SK-N-MC (cell line): ENCODE measurements at regions not wholly inside any gene's neighbourhood (a gene's known extent, or its start where the extent isn't known, plus 50 kb on each side); places are given as distances from the start of the nearest gene placed in this dataset.

Source experiments
- EZH2 ChIP-seq: fragments of 200-600 bp; sonication (generic); IDR thresholded peaks from one replicate; pipeline ENCODE4 v1.6.1; 2017; ENCODE audit warnings: antibody characterized with exemption
- POLR2AphosphoS5 ChIP-seq: IDR thresholded peaks from 2 replicates; pipeline ENCODE4 v1.6.1; 2012; ENCODE audit warnings: mild to moderate bottlenecking, low read depth, low read length, borderline replicate concordance

- TF ChIP-seq POLR2AphosphoS5 (no peak), EZH2 (no peak)
Observed at GRCh38 chr3:78517965-78518364, 1249.8 kb downstream of the ROBO1 start.
